K562 (cell line): ENCODE measurements at regions not wholly inside any gene's neighbourhood (a gene's known extent, or its start where the extent isn't known, plus 50 kb on each side); places are given as distances from the start of the nearest gene placed in this dataset.

Experiments used
- ATAC-seq: fragments of 200-7000 bp; cut with Tn5 transposase; 3 replicates; pipeline ENCODE4 v1.9.1; 2020; ENCODE audit warnings: moderate library complexity
- BruUV-seq: library from RNA; stranded (reverse); fragments of 400-500 nt; replicated peaks from 2 replicates; lab custom pipeline; 2021; lab: Mats Ljungman, UMichigan
- CTCF ChIA-PET: fragments of 300-600 bp; formaldehyde crosslinking; extraction: SDS; loops from one replicate; lab custom pipeline; 2021; ENCODE audit warnings: low intra/inter-chr PET ratio; lab: Yijun Ruan, JAX
- POLR2A ChIA-PET: fragments of 300-600, 350-650 bp; sonication (Branson Sonifier 250); formaldehyde crosslinking; extraction: SDS; loops from one replicate; lab custom pipeline; 2021; ENCODE audit warnings: antibody characterized with exemption, inconsistent platforms; lab: Yijun Ruan, JAX
- DNase-seq, 4 experiments: peaks; one replicate each; pipeline versions ENCODE4 v3.0.0 to v3.0.0-alpha.2; 2011 to 2018; ENCODE audit warnings: low spot score in 3 of 4, mixed read lengths in 3 of 4; ENCODE audit errors: extremely low read depth in 1 of 4
- FAIRE-seq: peaks from 2 replicates; lab custom pipeline; 2011; peaks lifted over from hg19 to GRCh38; lab: Jason Lieb, UNC
- H2AFZ ChIP-seq: 2 replicates; pipeline ENCODE4 v1.6.0; 2011; ENCODE audit warnings: low read depth, low read length, control low read depth, inconsistent platforms
- H3K27ac ChIP-seq: fragments of 200-600 bp; 3 replicates; pipeline ENCODE4 v1.8.0; 2011; ENCODE audit warnings: low read depth, mild to moderate bottlenecking, control low read depth, inconsistent platforms, low read length, moderate library complexity, mixed read lengths; ENCODE audit errors: extremely low read depth
- H3K27me3 ChIP-seq, 2 experiments: fragments of 300-600 bp in 1 of 2; 2 replicates in 1 of 2; 3 replicates in 1 of 2; pipeline versions ENCODE4 v1.6.0 to v1.8.0; 2011; ENCODE audit warnings: inconsistent platforms in 2 of 2, low read length in 2 of 2, mild to moderate bottlenecking in 1 of 2, mixed read lengths in 1 of 2, moderate library complexity in 1 of 2; ENCODE audit not compliant: control insufficient read depth in 2 of 2, insufficient read depth in 2 of 2
- H3K36me3 ChIP-seq: fragments of 300-600 bp; 3 replicates; pipeline ENCODE4 v1.8.0; 2011; ENCODE audit warnings: mild to moderate bottlenecking, low read length, inconsistent platforms; ENCODE audit not compliant: control insufficient read depth, insufficient read depth
- H3K4me1 ChIP-seq, 2 experiments: fragments of 200-600 bp in 1 of 2; replicated peaks in 1 of 2; 2 replicates in 1 of 2; 3 replicates in 1 of 2; pipeline versions ENCODE4 v1.5.1 to v1.8.0; 2011; ENCODE audit warnings: inconsistent platforms in 2 of 2, low read length in 2 of 2, mild to moderate bottlenecking in 1 of 2, mixed read lengths in 1 of 2, moderate library complexity in 1 of 2; ENCODE audit not compliant: control insufficient read depth in 2 of 2, insufficient read depth in 2 of 2
- H3K4me2 ChIP-seq: 2 replicates; pipeline ENCODE4 v1.6.1; 2011; ENCODE audit warnings: low read length, control low read depth, inconsistent platforms, mixed read lengths; ENCODE audit not compliant: insufficient read depth
- H3K4me3 ChIP-seq: fragments of 200-600 bp; sonication (generic), shearing (Covaris generic); 2 replicates; pipeline ENCODE4 v1.5.1; 2016; ENCODE audit warnings: control low read depth, inconsistent platforms
- H3K79me2 ChIP-seq: fragments of 200-600 bp; 3 replicates; pipeline ENCODE4 v1.8.0; 2011; ENCODE audit warnings: low read length, inconsistent platforms; ENCODE audit not compliant: control insufficient read depth, insufficient read depth
- H3K9ac ChIP-seq, 2 experiments: 2 replicates each; pipeline versions ENCODE4 v1.6.0 to v1.6.1; 2011; ENCODE audit warnings: low read depth in 2 of 2, low read length in 2 of 2, control low read depth in 1 of 2, inconsistent platforms in 1 of 2, mild to moderate bottlenecking in 1 of 2, mixed read lengths in 1 of 2; ENCODE audit not compliant: insufficient read depth in 1 of 2
- H3K9me1 ChIP-seq: one replicate; pipeline ENCODE4 v1.6.0; 2011; ENCODE audit warnings: inconsistent platforms, mild to moderate bottlenecking, low read length, moderate library complexity; ENCODE audit not compliant: control insufficient read depth, insufficient read depth
- H3K9me3 ChIP-seq: replicated peaks from 2 replicates; pipeline ENCODE4 v1.5.1; 2011; ENCODE audit warnings: low read depth, low read length, inconsistent platforms; ENCODE audit not compliant: control insufficient read depth, insufficient read depth
- H4K20me1 ChIP-seq: replicated peaks from 2 replicates; pipeline ENCODE4 v1.6.1; 2011; ENCODE audit warnings: low read length, inconsistent platforms, mixed read lengths; ENCODE audit not compliant: control insufficient read depth, insufficient read depth
- CBX2 ChIP-seq: fragments of 200-600 bp; sonication (generic); IDR thresholded peaks from one replicate; pipeline ENCODE4 v1.6.1; 2012; ENCODE audit warnings: mild to moderate bottlenecking, low read length, inconsistent platforms; ENCODE audit not compliant: insufficient read depth, poor library complexity, severe bottlenecking
- ETV5 ChIP-seq: sonication (generic); formaldehyde crosslinking; IDR thresholded peaks from 2 replicates; pipeline ENCODE4 v1.4.0; 2020; ENCODE audit warnings: low read depth, mild to moderate bottlenecking, missing genetic modification reagents
- ILF3 ChIP-seq: fragments of 450-650 bp; IDR thresholded peaks from 2 replicates; pipeline ENCODE4 v1.6.1; 2018; ENCODE audit warnings: antibody characterized with exemption, mild to moderate bottlenecking, moderate library complexity, borderline replicate concordance
- NFXL1 ChIP-seq: fragments of 450-650 bp; formaldehyde crosslinking; IDR thresholded peaks from 2 replicates; pipeline ENCODE4 v1.4.0; 2021; ENCODE audit warnings: mild to moderate bottlenecking
- NONO ChIP-seq, 2 experiments: fragments of 200-400 bp in 1 of 2; fragments of 450-650 bp in 1 of 2; formaldehyde crosslinking in 1 of 2; IDR thresholded peaks; 2 replicates each; pipeline ENCODE4 v1.6.1; 2017; ENCODE audit warnings: low read depth in 2 of 2, mild to moderate bottlenecking in 2 of 2, moderate library complexity in 2 of 2, low read length in 1 of 2
- TEAD4 ChIP-seq, 2 experiments: sonication (generic) in 1 of 2; formaldehyde crosslinking in 1 of 2; IDR thresholded peaks; 2 replicates each; pipeline versions ENCODE4 v1.6.1 to v1.8.0; 2012 to 2022; ENCODE audit warnings: borderline replicate concordance in 1 of 2, inconsistent platforms in 1 of 2, low read length in 1 of 2, mild to moderate bottlenecking in 1 of 2, missing genetic modification reagents in 1 of 2
- THRAP3 ChIP-seq: fragments of 450-650 bp; IDR thresholded peaks from 2 replicates; pipeline ENCODE4 v1.6.1; 2016; ENCODE audit warnings: mild to moderate bottlenecking, inconsistent platforms, borderline replicate concordance
- YBX1 ChIP-seq: fragments of 450-650 bp; IDR thresholded peaks from 2 replicates; pipeline ENCODE4 v1.7.1; 2016; ENCODE audit warnings: mild to moderate bottlenecking
- ZNF146 ChIP-seq: IDR thresholded peaks from one replicate; pipeline ENCODE4 v1.6.1; 2018; ENCODE audit warnings: missing compliant biosample characterization; ENCODE audit not compliant: unreplicated experiment
- ZNF740 ChIP-seq, 3 experiments: fragments of 200-800 bp in 1 of 3; sonication (Bioruptor generic) in 1 of 3; sonication (generic) in 1 of 3; formaldehyde crosslinking in 1 of 3; IDR thresholded peaks; 2 replicates each; pipeline versions ENCODE4 v1.6.1 to v1.8.0; 2016 to 2022; ENCODE audit warnings: mild to moderate bottlenecking in 2 of 3, missing compliant biosample characterization in 2 of 3, missing genetic modification characterization in 2 of 3, missing genetic modification reagents in 1 of 3
- WGBS: fragments of 100-300 bp; shearing (Covaris generic); methylation state at CpG from one replicate; pipeline ENCODE4 v1.1.6; 2016; ENCODE audit warnings: low coverage, mixed read lengths; ENCODE audit not compliant: insufficient coverage; ENCODE audit errors: missing lambda C conversion rate; 5-methylcytosine and 5-hydroxymethylcytosine counted together
- in situ Hi-C: fragments of 300-500 bp; cut with MboI; formaldehyde crosslinking; loops from 4 replicates; pipeline ENCODE4 v1.15.0; 2018; ENCODE audit warnings: inconsistent platforms, mixed read lengths
- intact Hi-C: fragments of 100-400 bp; cut with micrococcal nuclease; formaldehyde crosslinking; loops from 2 replicates; pipeline ENCODE4 v1.14.2; 2022

GRCh38 chr10:2471811-2472210 is 595.5 kb upstream of the PFKP start (continued):
- TF ChIP-seq ILF3 (no peak), TEAD4 (IDR thresholded peaks at IDR 0.05; ENCODE audit: low read length) (no peak), TEAD4 (CRISPR knock-in tag; IDR thresholded peaks at IDR 0.05; ENCODE audit: borderline replicate concordance) (no peak), ZNF146 (CRISPR knock-in tag) (no peak), NONO (IDR thresholded peaks at IDR 0.05; ENCODE audit: low read depth in 2 of 2, low read length in 1 of 2) (no peak), THRAP3 (no peak), CBX2 (no peak), ETV5 (no peak)

GRCh38 chr10:2469802-2470201 is 597.5 kb upstream of the PFKP start:
- Histone ChIP-seq H3K9me1 (no peaks in the 10 kb centered on the region), H3K27ac (no peak overlapping the region), H3K27me3 (no peaks in the 10 kb centered on the region; a peak in 1 of 5 replicates), H3K79me2 (no peaks in the 10 kb centered on the region), H3K36me3 (no peaks in the 10 kb centered on the region), H3K9ac (no peak overlapping the region), H2AFZ (no peak overlapping the region), H3K9me3 (no peaks in the 10 kb centered on the region), H4K20me1 (no peaks in the 10 kb centered on the region), H3K4me2 (no peak overlapping the region), H3K4me1 (no peaks in the 10 kb centered on the region), H3K4me3 (no peak overlapping the region)
- FAIRE-seq (no peak), ATAC-seq (no peak), DNase-seq (no peak)
- BruUV-seq: no TSS peak
- POLR2A ChIA-PET: no interaction called here
- 8% methylated on average over 2 of the region's 2 CpGs for WGBS
- TF ChIP-seq NFXL1 (CRISPR knock-in tag) (no peak), YBX1 (no peak), ZNF740 (CRISPR knock-in tag; IDR thresholded peaks at IDR 0.05) (no peak), ZNF740 (tag; IDR thresholded peaks at IDR 0.05) (no peak)
- CTCF ChIA-PET: no interaction called here
- intact Hi-C loops (no loop called here), in situ Hi-C loops (no loop called here)
